ENCODE measurements at regions not wholly inside any gene's neighbourhood (a gene's known extent, or its start where the extent isn't known, plus 50 kb on each side); places are given as distances from the start of the nearest gene placed in this dataset.

- DNase-seq (ENCODE audit: low read depth), result no peak
These were observed 325.5 kb downstream of the LMX1A start for GRCh38 chr1:165031001-165031400.

DNA sequence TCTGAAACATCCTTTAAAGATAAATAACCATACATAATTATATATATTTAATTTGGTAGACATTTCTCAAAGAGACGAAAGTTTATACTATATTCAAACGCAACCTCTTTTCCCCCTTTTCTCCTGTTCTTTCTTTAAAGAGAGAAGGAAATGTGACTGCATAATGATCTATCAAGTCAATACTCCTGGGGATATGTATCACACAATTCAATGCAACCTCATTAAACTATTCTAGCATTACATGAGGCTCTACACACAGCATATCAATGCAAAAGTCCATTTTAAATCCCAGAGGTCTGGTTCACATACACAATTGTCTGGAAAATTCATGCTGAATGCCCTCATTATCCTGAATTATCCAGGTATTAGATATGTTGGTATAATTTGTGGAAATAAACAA is 330.7 kb downstream of the LMX1A start:
- DNase-seq (ENCODE audit: low read depth), result no peak

DNA sequence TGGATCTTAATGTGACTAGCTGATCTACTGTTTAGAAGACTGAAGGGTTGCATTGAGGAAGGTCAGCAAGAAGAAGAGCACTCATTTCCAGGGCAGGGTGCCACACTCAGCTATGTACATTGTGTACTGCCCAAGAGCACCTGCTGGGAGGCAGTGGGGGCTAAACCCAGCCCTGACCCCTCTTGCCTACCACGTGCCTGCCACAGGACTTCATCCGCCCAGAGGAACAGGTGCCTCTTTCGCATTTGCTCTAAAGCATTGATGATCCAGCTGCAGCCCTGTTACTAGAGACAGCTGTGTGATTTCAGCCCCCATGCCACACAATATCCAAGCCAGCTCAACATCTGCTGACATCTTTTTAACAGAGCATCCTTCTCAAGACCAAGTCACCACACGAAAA is 341.8 kb downstream of the LMX1A start:
- no peak for DNase-seq (ENCODE audit: low read depth)

GRCh38 chr1:165011991-165012531 is 344.5 kb downstream of the LMX1A start:
- DNase-seq (ENCODE audit: low read depth), result no peak

DNA sequence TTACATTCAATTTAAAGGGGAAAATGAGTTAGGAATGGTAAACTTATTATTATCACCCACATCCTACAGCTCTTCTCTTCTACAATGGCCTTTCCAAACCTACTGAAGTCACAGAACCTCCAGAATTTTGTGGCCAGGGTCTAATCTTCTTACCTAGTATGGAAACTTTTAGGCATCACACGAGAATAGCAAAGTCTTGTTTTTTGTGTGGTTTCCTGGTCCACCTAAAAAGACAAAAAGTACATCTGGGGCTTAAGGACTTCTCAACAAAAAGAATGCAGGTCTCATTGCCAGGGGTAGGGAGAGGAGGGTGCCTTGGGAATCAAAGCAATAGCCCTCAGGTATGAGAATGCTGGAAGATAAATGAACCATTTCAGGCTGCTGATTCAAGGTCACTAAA is 345.3 kb downstream of the LMX1A start:
- DNase-seq (ENCODE audit: low read depth), result no peak

DNA sequence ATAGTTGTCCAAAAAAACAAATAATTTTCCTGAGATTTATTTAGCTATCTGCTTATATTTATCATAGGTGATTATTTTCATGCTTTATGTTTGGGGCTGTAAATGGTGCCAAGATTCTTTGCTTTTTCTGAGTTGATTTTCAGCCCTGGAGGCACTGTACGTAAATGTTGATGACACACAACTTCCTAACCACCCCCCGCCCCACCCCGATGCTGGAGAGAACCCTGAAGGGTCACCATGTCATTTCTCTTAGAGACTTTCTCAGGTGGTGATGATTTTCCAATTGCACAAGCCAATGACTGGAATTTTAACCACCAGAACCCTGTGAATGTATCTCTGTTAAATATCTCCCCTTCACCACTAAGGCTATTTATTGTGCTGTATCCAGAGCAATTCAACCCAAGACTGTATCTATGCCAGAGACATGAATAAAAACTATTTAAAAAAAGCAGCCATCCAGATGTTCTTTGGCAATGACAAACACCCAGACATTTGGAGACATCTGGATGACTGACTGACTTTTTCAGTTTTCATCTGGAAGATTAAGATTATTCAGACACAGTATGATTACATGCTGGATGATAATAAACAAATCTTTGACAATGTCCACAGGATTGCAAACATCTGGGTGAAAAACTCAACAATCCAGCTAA is 346.0 kb downstream of the LMX1A start:
- DNase-seq (ENCODE audit: low read depth), result no peak

DNA sequence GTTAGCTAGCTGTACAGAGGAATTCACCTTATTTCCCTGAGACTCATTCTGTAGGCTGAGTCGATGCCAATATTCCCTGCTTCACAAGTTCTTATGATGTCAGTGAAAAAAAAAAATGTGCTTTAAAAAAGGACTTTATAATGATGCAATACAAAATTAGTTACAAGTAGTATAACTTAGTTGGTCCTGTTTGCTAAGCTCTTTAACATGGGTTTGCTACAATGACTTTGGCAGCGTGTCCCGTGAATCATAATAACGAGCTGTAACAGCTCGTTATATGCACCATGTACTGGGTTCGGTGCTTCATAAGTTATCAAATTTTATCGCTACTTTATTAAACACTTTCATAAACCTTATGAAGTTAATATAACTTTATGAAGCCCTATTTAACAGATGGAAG is 349.7 kb downstream of the LMX1A start:
- no peak for DNase-seq (ENCODE audit: low read depth)

DNA sequence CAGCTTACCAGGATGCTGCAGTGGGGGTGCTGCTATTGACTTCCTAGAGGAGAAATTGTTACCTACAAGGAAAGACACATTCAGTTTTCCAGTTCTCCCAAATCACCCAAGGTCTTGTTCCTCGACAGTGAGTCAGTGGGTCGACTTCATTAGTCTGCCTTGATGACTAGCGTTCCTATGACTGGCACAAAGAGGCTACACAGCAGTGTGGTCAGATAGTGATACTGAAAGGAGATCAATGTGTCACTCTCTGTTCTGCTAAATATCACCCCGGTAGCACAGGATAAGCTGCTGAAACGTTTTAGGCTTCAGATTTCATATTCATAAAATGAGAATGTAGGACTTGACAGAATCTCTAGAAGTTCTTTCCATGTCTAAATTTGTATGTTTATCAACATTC is 357.4 kb downstream of the LMX1A start:
- no peak for DNase-seq (ENCODE audit: low read depth)

- no peak for DNase-seq (ENCODE audit: low read depth)
These were observed 364.7 kb downstream of the LMX1A start for GRCh38 chr1:164991763-164992314.

- DNase-seq (ENCODE audit: low read depth), result no peak
These were observed 373.4 kb downstream of the LMX1A start for GRCh38 chr1:164983023-164983650.

DNA sequence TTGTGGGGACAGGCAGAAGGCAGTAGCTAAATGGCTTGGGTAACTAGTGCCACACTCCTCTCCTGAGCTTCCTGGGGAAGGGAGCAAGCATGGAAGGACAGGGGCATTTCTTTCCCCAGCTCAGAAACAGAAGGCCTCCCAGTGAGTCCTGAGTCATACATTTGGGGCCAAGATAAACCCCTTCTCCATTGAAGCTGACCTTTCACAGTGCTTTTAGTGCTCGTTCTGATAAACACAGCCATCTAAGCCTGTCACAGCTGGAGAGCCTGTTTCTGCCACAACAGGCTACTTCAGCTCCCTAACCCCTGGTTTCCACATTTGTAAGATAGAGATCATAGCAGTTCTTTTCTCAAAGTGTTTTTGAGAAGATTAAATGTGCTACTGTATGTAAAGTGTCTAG is 374.0 kb downstream of the LMX1A start:
- DNase-seq (ENCODE audit: low read depth), result no peak

- no peak for DNase-seq (ENCODE audit: low read depth)
These were observed 379.0 kb downstream of the LMX1A start for GRCh38 chr1:164977561-164977960.

DNA sequence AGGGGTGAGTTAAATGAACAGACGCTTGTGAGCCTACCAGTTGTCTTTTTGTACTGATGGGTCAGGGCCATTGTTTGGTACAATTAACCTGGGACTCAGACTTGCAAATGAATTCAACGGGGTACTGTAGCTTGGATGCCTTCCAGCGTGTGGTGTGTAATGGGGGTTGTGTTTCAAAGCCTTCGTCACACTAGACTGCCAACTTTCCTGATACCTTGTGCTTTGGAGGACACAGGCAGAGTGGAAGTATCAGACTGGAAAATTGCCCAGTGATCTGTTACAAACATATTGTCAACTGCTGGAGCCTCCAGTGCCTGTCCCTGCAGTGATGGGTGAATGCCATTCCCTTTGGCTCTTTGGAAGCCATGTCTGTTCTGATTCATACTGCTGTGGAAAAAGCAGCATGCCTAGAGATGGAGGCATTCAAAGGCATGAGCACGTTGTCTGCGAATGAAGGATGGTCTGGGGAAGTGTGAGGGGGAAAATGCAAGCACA is 384.5 kb downstream of the LMX1A start:
- DNase-seq (ENCODE audit: low read depth), result no peak

DNA sequence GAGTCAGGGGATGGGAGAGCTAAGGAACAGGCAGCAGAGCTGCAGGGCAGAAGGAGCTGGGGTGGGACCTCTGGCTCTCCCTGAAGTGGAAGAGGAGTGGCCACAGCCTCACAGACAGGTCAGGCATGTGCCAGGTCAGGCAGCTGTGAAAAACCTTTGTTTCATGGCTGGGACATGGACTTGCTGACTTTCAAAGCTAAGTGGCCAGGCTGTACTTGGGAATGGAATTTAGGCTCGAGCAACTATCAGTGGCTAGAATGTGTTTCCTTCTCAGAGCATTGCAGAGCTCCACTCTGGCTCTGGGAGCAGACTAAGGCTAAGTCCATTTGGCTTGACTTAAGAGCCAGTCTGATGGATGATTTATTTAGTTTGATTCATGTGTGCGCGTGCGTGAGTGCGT is 385.1 kb downstream of the LMX1A start:
- no peak for DNase-seq (ENCODE audit: low read depth)

DNA sequence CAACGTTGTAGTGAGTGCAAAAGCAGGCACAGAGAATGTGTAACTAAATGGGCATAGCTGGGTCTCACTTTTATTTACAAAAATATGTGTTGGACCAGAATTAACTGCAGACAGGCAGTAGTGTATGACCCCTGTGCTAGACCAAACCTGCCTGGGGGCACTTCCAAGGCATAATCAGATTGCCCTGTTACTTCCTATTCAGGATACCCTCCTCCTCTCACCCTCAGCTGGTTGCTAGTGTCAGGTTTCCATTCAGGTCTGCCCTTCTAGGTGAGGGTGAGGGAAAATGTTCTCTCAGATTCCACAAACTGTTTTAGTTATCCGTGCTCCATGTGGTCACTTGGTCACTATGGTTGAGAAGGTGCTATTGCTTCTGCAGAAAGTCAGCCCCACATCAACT is 387.3 kb downstream of the LMX1A start:
- no peak for DNase-seq (ENCODE audit: low read depth)

DNA sequence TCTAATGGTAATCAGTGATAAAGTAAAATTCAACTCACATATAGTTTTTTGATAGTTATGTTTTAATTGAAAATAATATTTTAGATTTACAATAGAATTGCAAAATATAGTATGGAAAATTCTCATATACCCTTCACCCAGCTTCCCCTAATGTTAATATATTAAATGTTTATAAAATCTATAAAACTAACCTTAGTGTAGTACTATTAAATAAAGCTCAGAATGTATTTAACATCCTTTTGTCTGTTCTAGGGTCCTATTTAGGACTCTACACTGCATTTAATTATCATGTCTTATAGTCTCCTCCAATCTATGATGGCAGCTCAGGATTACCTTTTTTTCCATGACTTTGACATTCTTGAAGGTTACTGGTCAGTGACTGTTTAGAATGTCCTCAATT is 389.2 kb downstream of the LMX1A start:
- no peak for DNase-seq (ENCODE audit: low read depth)

DNA sequence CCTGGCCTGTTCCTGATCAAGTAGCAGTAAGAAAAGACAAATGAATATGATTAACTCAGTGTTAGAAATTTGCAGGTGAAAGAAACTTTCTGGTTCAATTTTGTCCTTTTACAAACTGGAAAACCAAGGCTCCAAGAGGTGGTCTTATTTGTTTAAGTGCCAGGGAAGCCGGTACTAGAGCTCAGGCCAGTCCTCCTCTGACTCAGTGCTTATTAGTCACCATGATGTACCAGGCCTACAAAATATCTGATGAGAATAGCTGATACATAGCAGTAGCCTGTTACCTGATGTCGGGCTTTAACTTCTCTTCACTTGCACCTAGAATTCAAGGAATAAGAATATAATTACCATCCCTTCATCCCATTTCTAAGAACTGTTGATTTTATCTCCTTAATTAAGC is 394.8 kb downstream of the LMX1A start:
- no peak for DNase-seq (ENCODE audit: low read depth)

GRCh38 chr1:164958982-164959768 is 397.3 kb downstream of the LMX1A start:
- no peak for DNase-seq (ENCODE audit: low read depth)

DNA sequence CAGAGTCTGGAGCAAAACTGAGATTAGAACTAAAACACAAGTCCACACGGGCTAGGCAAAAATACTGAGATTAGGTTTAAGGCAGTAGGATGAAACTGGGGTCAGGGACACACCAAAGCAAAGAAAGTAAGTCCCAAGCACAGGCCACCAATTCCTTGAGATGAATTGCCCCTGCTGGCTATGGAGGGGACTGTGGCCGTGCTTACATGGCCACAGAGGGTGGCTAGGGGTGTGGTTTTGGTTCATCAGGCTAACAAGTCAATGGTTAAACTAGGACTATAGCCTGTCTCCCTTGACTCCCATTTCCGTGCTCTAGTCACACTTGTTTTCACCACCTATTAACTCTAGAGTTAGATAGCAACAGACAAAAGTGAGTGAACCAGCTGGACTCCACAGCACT is 394.8 kb downstream of the PBX1 start:
- DNase-seq (ENCODE audit: low read depth), result no peak

DNA sequence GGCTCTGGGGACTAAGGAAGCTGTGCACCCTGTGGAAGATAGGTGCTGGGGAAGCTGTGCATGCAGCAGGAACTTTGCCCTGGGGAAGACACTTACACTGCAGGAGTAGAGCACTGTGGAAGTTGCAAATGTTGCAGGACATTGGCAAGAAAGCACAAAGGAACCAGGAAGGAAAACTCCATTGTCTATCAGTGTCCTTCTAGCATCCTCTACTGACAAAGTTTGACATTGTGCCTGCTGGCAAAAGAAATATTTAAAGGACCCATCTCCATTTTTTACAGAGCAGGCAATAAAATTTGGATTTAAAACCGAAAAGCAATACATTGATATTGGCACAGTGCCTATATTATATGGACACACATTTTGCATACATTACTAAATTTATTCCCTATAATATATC is 394.1 kb downstream of the PBX1 start:
- no peak for DNase-seq (ENCODE audit: low read depth)

GRCh38 chr1:164951508-164951907 is 392.5 kb downstream of the PBX1 start:
- DNase-seq (ENCODE audit: low read depth), result no peak

DNA sequence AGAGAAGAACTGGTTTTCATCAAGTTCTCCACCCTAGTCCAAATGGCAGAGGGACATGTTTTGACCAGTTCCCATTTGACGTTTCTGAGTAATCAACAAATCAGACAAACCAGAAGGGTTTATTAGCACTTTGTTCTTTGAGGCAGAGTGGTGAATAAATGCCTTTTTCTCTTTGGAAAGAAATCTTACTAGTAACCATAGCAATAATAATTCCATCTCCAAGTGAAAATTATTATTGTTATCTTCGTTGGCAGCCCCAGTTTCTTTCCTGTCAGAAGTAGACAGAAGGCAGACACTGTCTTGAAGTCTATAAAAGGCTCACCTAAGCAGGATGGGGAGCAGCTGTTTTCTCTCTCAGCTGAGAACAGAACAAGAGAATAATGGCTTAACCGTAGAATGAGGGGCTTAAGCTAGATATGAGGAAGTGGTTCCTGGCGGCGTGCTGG is 391.6 kb downstream of the PBX1 start:
- DNase-seq (ENCODE audit: low read depth), result no peak
